Fibroblast of skin of right biceps (primary cell): ENCODE measurements at regions not wholly inside any gene's neighbourhood (a gene's known extent, or its start where the extent isn't known, plus 50 kb on each side); places are given as distances from the start of the nearest gene placed in this dataset.

Source experiments
- DNase-seq: peaks from one replicate; pipeline ENCODE4 v3.0.0-alpha.2; 2013

DNA sequence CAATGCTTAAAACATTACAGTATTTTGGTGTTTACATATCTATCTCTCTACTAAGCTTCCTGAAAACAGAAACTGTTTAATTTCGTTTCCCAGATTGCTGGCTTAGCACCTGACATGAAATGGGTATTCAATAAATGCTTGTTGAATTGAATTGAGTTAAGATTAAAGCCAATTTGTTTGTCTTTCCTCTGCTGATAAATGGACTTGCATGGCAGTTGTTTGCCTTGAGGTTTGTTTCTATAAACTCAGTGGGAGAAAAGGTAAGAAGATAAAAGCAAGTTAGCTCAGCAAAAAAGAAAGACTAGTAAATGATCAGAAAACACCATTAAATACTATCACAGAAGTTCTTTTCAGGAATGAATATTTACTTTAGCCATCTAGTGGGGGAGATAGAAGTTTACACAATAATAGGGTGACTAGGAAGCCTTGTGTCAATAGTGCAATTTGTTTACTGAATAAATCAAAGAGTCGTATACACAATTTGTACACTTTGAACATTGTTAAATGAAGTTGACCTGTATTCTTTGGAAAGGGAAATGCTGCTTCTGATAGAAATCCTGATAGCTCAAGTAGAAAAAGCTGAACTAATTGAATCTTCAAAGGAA lies 754.5 kb upstream of the FAM98A start:
- no peak for DNase-seq

DNA sequence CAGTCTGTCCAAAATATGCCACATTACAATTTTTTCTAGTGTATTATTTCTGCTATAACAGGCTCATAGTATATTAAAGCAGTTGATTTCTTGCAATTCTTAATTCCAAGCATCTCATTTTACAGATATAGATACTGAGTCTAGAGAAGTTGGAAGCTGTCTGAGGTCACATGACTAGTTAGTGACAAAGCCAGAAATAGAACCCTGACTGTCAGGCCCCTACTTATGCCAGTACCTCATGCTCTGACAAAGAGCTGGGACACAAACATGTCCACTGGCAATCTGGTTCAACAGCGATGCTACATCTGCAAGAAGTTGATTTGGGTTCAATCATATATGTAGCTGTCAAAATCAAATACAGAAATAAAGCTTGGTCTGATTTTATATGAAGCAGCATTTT lies 750.4 kb upstream of the FAM98A start:
- no peak for DNase-seq

DNA sequence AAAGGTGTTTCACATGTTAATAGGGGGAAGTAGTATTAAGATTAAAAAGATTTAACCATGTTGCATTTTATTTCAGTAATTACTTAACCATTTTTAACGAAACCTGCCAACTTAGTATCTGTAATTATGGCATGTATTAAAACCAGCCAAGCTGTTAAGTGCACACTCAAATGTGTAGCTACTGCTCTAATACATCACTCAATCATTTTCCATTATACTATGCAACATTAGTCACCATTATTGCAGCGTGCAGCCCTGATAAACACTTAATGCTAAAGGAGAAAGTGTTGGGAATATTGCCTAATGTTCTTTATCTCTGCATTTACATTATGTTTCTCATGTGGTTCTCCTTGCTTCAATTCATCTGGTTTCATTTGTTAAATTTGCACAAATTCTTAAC lies 745.9 kb upstream of the FAM98A start:
- no peak for DNase-seq

GRCh38 chr2:34340307-34340706 lies 741.2 kb upstream of the FAM98A start:
- no peak for DNase-seq

DNA sequence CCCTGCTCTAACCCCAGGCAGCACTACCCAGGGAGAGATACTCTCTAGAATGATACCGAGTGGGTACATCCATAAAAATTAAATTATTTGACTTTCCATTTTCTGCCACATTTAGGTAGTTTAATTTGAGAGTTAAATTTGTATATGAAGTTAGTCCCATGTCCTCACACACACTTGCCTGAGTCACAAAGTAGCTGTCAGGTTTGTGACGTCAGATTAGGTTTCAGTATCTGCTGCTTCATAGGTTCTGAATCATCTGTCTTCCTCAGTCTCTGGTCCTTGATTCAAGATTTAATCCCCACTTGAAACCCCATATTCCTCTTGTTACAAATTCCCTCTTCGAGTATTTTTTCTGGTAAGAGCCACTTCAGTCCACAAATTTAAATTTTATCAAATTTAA lies 738.6 kb upstream of the FAM98A start:
- no peak for DNase-seq

DNA sequence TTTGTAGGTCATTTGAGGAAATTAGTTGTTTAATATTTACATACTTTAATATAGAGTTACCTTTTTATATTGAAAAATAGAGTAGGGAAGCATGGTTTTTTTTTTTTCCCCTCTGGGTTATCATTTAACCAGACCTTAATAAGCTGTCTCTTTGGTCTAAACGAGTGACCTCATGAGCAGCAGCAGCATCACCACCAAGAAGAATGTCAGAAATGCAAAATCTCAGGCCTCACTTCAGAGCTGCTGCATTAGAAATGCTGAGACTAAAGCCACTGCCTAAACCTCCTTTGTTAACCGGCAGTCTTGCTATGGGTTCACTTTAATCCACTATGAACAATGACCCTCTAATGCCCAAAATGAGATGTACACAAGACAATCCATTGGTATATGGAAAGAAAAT lies 733.7 kb upstream of the FAM98A start:
- no peak for DNase-seq

DNA sequence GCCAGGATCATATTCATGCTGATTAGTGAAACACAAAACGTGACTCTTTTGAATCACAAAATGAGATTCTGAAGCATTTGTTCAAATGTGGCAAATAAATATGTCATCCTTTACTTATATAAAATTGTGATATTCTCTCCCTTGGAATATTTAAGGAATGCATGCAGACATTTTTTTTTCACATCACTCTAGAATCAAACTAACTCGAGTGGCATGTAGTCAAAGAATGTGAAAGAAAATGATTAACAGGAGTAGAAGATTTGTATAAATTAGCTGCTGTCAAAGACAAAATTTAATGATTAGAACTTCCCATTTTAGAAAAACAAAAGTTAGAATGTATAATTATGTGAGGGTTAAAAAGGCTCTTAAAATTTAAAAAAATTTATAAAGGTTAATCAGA lies 721.0 kb upstream of the FAM98A start:
- no peak for DNase-seq

DNA sequence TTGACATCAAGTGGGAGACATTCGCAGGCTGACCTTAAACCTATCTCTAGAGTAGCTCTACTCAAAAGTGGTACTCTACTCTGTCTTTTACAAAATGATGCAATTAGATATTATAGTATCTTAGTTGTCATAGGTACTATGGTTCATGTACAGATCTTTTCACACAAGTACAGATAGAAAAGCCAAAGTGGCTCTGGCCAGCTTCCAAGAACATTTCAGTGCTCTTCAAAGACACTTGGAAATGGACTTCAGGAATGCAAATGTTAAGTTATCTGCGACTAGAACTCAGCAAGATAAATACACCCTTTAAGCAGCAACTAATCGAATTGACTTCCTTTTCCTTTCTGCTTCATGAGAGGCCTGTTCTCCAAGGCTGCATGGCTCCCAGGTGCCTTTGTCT lies 718.7 kb upstream of the FAM98A start:
- DNase-seq = no peak

- DNase-seq = no peak
Observed at GRCh38 chr2:34316788-34317187, 717.7 kb upstream of the FAM98A start.

DNA sequence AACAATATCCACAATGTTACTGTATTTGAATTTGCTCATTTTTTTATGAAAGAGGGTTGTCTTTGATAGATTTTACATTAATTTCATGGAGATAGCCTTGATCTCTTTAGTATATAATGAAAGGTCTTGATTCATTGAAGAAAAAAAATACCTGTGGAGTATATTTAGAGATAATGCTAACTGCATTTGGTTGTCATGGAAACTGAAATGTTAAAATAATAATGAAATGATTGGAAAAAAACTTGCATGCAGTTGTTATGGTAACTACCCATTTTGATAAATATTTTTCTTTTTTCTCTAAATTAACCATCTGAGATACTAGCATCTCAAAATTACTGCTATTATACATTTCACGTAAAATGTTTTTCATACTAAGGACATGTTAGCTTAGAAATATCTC lies 712.7 kb upstream of the FAM98A start:
- no peak for DNase-seq

DNA sequence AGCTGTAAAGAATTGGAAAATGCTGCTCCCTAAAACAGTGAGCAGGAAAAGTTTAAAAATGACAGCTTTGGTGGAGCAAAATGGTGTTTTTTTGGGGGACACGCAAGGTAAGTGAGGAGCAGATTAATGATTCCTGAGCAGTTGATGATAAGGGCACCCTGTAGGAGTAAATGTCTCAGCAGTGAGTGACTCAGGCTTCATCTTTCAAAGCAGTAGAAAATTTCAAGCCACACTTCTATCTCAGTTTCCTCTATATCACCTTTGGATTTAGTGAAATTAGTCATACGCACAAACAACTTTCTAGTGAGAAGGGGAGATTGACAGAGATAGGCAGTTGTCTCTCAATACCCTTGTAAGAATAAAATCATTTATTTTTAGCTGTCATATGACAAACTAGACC lies 709.0 kb upstream of the FAM98A start:
- DNase-seq = no peak

GRCh38 chr2:34307636-34308035 lies 708.5 kb upstream of the FAM98A start:
- DNase-seq = no peak

- DNase-seq = no peak
Observed at GRCh38 chr2:34306745-34307144, 707.6 kb upstream of the FAM98A start.

DNA sequence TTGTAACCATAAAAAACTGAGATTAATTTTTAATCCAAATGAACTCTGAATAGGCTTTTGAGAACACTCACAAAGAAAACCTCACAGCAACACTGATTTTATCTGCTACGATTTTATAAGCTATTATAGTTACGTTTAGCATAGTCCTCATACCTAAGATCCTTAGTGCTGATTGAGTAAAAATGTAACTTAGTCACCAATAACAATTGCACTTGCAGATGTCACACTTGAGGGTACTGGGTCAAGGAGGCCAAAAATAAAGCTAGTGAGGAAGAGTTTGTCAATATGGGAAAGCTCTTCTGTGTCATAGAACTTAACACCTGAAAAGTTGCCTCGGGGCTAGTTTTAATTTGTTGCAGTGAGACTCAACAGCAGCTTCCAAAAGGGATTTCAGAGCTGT lies 706.5 kb upstream of the FAM98A start:
- no peak for DNase-seq

DNA sequence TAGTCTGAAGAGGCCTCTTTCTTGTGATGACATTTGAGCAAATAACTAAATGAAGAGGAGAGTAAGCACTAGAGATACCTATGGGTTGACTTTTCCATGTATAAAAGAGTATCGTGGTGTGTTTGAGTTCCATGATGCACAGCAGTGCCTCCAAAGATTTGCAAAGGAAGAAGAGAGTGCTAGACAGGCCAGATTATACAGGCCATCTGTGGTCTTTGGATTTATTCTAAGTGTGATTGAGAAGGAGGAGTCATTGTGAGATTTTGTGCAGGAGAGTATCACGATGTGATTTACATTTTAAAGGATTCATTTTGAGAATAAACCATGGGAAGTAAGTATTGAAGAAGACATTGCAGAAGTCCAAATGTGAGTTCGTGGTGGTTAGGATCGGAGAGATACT lies 695.9 kb upstream of the FAM98A start:
- DNase-seq = no peak

DNA sequence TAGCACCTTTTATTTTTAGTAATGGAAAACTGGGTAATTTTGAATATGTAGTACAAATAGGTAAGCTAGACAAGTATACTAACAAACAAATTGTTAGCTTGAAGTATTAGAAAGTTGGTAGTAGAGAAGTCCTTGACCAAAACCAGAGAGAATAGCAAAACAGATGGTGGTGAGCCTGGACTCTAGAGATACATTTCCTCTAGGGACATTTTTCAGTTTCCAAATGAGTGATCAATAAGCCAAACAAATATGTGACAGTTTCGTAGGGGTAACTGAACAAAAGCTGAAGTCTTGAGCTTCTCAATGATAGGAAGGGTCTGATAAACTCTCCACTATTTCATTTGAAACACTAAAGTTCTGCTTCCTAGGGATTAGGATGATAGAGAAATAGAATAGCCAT lies 692.0 kb upstream of the FAM98A start:
- no peak for DNase-seq

GRCh38 chr2:34288016-34288415 lies 688.9 kb upstream of the FAM98A start:
- DNase-seq = no peak

DNA sequence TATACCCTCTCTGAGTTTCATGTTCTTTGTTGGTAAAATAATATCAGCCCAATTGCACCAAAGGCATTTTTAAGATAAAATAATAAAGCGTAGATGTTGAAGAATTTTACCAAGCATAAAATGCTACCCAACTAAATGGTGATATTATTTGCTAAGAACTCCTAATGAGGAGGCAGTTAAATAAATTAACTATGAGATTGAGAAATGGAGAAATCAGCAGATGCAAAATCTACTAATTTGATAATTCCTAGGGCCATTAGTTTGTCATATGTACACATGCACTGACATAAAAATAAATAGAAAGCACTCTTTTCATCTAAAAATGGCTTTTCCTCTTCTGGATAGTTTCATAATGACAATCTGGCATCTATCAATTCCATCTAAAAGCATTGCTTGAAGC lies 681.5 kb upstream of the FAM98A start:
- no peak for DNase-seq

- no peak for DNase-seq
Observed at GRCh38 chr2:34266908-34267697, 668.0 kb upstream of the FAM98A start.

- DNase-seq = no peak
Observed at GRCh38 chr2:34261701-34262100, 662.6 kb upstream of the FAM98A start.

DNA sequence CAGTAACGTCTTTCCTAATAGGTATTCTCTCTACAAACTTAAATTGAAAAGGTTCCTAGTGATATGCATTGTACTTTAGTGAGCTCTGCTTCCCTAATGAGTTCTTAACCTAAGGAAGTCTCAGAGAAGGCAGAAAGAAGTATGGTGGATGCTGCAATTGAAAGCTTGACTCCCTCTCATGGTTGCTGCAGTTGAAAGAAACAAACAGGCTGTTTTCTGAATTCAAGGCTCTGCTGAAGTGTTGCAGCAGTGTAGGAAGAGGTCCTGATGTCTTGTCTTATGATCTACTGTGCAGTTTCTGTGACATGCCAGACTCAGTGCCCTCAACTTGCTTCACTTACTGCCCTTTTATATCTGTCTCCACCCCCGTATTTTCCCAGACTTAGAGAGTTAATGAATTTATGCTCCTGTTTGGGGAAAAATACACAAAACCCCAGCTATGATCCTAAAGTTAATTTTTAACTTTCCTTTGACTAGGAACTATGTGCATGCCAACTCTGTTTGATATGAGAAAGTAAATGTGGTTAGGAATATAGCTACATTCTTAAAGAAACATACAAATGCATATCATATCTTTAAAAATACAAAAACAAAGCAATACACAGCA lies 655.3 kb upstream of the FAM98A start:
- DNase-seq = no peak

GRCh38 chr2:34252111-34252510 lies 653.0 kb upstream of the FAM98A start:
- no peak for DNase-seq

- DNase-seq = no peak
Observed at GRCh38 chr2:34251578-34251977, 652.5 kb upstream of the FAM98A start.

DNA sequence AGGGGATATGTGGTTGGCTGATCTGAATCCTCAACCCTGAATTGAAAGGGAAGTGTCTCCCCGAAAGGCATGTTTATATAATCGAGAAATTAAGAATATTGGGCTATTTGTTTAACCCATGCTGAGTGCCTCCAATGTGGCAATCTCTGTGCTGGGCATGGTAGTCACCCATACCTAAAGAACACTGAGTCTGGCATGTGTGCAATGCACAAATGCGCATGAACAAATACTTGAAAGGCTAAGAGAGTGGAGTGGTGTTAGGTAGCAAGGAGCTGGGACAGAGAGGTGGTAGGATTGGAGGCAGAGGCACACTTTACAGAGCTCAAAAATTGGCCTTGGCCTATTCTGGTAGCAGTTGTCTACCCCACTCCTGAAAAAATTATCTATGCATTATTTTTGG lies 645.1 kb upstream of the FAM98A start:
- DNase-seq = no peak

- no peak for DNase-seq
Observed at GRCh38 chr2:34242763-34243123, 643.6 kb upstream of the FAM98A start.
